ENCODE measurements at regions not wholly inside any gene's neighbourhood (a gene's known extent, or its start where the extent isn't known, plus 50 kb on each side); places are given as distances from the start of the nearest gene placed in this dataset.

DNA sequence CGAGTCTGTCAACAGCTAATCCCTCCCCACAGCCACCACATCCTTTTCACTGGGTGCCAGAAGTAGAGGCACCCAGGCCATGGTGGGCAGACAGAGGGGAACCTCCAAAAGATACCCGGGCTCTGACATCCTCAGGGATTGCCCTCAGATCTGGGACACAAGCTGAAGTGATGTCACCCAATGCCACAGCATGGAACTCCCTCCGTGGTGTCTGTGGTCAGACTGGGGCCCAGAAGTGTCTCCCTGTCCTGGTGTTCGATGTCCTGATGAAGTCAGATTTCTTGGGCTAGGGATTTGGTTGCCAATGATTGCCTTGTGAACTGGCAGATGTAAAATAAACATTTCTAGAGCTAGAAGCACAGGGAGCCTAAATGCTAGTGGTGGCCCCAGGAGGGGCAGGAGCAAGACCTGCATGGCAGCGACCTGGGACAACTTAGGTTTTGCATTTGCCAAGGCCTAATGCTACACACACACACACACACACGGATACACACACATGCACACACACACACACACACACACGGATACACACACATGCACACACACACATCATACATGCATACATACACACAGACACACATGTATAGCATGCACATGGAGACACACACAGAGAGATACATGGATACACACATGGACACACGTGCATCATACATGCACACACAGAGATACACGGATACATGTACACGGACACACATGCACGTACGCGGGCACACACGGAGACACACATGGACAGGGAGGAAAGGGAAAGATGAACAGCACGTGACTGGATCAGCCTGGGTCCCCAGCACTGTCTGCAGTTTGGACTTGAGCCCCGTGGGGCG, 221.0 kb downstream of the NFATC2 start:
- H4K20me1 ChIP-seq (ENCODE audit: insufficient read depth): no peaks in the 10 kb centered on the region
- ChIA-PET CTCF (interaction anchor here (1.0 to 10.5 kb wide), 5 partner anchors 13 to 339 kb away, joined by 3 to 163 read pairs (median 47); no protein-coding TSS in a partner anchor), POLR2A (no interaction called here)
- H2AFZ ChIP-seq (ENCODE audit: low read depth): no peak overlapping the region
- no peak overlapping the region for H3K27ac ChIP-seq (ENCODE audit: low read depth in 2 of 2, low read length in 1 of 2)
- no peaks in the 10 kb centered on the region; a peak in 1 of 4 replicates for H3K4me1 ChIP-seq (ENCODE audit: control insufficient read depth in 1 of 2, insufficient read depth in 2 of 2, low read depth in 1 of 2, low read length in 1 of 2)
- peaks cover under 1% of the 10 kb centered on the region for H3F3A ChIP-seq (replicated peaks; ENCODE audit: insufficient read depth)
- no peaks in the 10 kb centered on the region for H3K27me3 ChIP-seq (ENCODE audit: insufficient read depth)
- TF ChIP-seq RCOR1 (IDR thresholded peaks at IDR 0.05; ENCODE audit: low read length) (no peak), TCF12 (IDR thresholded peaks at IDR 0.05) (no peak), SMC3 (IDR thresholded peaks at IDR 0.05; ENCODE audit: low read depth, low read length) (no peak), ELF1 (IDR thresholded peaks at IDR 0.05) (no peak), GATA2 (CRISPR knock-in tag; IDR thresholded peaks at IDR 0.05) (no peak), MAX (IDR thresholded peaks at IDR 0.05; ENCODE audit: low read depth) (no peak), JUND (IDR thresholded peaks at IDR 0.05) (no peak), RAD21 (IDR thresholded peaks at IDR 0.05; ENCODE audit: low read length) (no peak)
- TF ChIP-seq, protein P1, sequence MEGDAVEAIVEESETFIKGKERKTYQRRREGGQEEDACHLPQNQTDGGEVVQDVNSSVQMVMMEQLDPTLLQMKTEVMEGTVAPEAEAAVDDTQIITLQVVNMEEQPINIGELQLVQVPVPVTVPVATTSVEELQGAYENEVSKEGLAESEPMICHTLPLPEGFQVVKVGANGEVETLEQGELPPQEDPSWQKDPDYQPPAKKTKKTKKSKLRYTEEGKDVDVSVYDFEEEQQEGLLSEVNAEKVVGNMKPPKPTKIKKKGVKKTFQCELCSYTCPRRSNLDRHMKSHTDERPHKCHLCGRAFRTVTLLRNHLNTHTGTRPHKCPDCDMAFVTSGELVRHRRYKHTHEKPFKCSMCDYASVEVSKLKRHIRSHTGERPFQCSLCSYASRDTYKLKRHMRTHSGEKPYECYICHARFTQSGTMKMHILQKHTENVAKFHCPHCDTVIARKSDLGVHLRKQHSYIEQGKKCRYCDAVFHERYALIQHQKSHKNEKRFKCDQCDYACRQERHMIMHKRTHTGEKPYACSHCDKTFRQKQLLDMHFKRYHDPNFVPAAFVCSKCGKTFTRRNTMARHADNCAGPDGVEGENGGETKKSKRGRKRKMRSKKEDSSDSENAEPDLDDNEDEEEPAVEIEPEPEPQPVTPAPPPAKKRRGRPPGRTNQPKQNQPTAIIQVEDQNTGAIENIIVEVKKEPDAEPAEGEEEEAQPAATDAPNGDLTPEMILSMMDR (IDR thresholded peaks at IDR 0.05): no peak
- TF ChIP-seq, protein P2, sequence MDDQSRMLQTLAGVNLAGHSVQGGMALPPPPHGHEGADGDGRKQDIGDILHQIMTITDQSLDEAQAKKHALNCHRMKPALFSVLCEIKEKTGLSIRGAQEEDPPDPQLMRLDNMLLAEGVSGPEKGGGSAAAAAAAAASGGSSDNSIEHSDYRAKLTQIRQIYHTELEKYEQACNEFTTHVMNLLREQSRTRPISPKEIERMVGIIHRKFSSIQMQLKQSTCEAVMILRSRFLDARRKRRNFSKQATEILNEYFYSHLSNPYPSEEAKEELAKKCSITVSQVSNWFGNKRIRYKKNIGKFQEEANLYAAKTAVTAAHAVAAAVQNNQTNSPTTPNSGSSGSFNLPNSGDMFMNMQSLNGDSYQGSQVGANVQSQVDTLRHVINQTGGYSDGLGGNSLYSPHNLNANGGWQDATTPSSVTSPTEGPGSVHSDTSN (IDR thresholded peaks at IDR 0.05): no peak
- TF ChIP-seq, protein P3, sequence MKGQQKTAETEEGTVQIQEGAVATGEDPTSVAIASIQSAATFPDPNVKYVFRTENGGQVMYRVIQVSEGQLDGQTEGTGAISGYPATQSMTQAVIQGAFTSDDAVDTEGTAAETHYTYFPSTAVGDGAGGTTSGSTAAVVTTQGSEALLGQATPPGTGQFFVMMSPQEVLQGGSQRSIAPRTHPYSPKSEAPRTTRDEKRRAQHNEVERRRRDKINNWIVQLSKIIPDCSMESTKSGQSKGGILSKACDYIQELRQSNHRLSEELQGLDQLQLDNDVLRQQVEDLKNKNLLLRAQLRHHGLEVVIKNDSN (IDR thresholded peaks at IDR 0.05; ENCODE audit: borderline replicate concordance, low read depth): no peak
- TF ChIP-seq, protein P4, sequence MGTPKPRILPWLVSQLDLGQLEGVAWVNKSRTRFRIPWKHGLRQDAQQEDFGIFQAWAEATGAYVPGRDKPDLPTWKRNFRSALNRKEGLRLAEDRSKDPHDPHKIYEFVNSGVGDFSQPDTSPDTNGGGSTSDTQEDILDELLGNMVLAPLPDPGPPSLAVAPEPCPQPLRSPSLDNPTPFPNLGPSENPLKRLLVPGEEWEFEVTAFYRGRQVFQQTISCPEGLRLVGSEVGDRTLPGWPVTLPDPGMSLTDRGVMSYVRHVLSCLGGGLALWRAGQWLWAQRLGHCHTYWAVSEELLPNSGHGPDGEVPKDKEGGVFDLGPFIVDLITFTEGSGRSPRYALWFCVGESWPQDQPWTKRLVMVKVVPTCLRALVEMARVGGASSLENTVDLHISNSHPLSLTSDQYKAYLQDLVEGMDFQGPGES (IDR thresholded peaks at IDR 0.05; ENCODE audit: low read depth, low read length): no peak
- no peak overlapping the region for H3K9ac ChIP-seq
- DNase-seq: no peak
- no peaks in the 10 kb centered on the region for H3K79me2 ChIP-seq (ENCODE audit: insufficient read depth)
- H3K36me3 ChIP-seq (replicated peaks in 1 of 2; ENCODE audit: control insufficient read depth in 1 of 2, insufficient read depth in 2 of 2, low read length in 1 of 2): no peaks in the 10 kb centered on the region
- H3K4me2 ChIP-seq: no peak overlapping the region
- H3K4me3 ChIP-seq (ENCODE audit: low read depth in 2 of 2, low read length in 1 of 2): no peak overlapping the region
- H3K9me3 ChIP-seq: no peaks in the 10 kb centered on the region
- WGBS (ENCODE audit: low lambda C conversion rate): 89% methylated on average over 16 of the region's 17 CpGs
- no peaks in the 10 kb centered on the region for H3K9me2 ChIP-seq

Measured in SK-N-SH (cell line).